Heart left ventricle (tissue), 13 donors: ENCODE measurements at regions not wholly inside any gene's neighbourhood (a gene's known extent, or its start where the extent isn't known, plus 50 kb on each side); places are given as distances from the start of the nearest gene placed in this dataset.

Experiments used
- CTCF ChIP-seq, 12 donors: fragments of 200-600 bp; sonication (generic) in 4 of 12; IDR thresholded peaks; one replicate each; pipeline versions ENCODE4 v1.5.0 to v1.8.0; 2018 to 2022; ENCODE audit warnings: antibody characterized with exemption in 12 of 12, mild to moderate bottlenecking in 5 of 12
- POLR2A ChIP-seq, 2 donors: fragments of 450-650 bp; IDR thresholded peaks; one replicate each; pipeline ENCODE4 v1.6.1; 2017; ENCODE audit warnings: antibody characterized with exemption in 2 of 2, mild to moderate bottlenecking in 2 of 2, moderate library complexity in 2 of 2
- donor health status: ischemic (EF 13 %, LVEDD 7.1; RV severe dilation, severe dysfunction).
- donor health status: DM: no; HTN: yes; CAD: no.
- donor health status: DM: no; HTN: no; CAD: no.
- donor health status: ischemic (EF 25% LVEDD 6.9; RV normal size, moderate dysfunction).
- donor health status: ischemic (EF 25% LVEDD 5.7; RV mildly dilated, moderate dysfunction).
- donor health status: ischemic (EF 35%, LVEDD 5.7; RV mildly dilated, moderate dysfunction).
- donor health status: nonischemic (EF 11% LVEDD 7.7; RV severe dilation, severe dysfunction).
- donor health status: DM: yes; HTN: yes; CAD: no.
- donor health status: PGD.
- donor health status: ischemic (EF 29% LVEDD 5.4; RV normal size, mild dysfunction).
- donor health status: nonischemic (EF 23%, LVEDD 6.1; RV moderate dilation, normal function).

- TF ChIP-seq CTCF (IDR thresholded peaks at IDR 0.05) (no peak), POLR2A (IDR thresholded peaks at IDR 0.05) (no peak)
These were observed 132.3 kb upstream of the JARID2 start for GRCh38 chr6:15113587-15113986.
